ENCODE measurements at regions not wholly inside any gene's neighbourhood (a gene's known extent, or its start where the extent isn't known, plus 50 kb on each side); places are given as distances from the start of the nearest gene placed in this dataset.

DNA sequence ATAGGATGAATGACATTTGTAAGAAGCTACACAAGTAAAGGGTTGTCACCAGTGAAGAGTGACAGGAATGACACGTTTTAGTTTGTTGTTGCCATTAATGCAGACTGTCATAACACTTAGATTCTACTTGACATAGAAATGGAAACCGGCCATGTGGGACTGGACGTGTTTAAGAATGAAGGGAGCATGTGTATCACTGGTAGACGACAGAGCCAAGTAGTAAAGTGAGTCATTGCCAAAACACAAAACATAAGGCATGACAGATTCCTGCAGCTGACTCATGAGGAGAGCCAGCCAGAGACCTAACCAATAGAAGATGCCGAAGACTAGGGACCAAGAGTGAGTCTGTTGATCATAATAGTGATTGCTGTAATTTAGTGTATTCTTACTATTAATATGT lies 106.2 kb upstream of the PLAAT1 start:
- TF ChIP-seq, protein P1, sequence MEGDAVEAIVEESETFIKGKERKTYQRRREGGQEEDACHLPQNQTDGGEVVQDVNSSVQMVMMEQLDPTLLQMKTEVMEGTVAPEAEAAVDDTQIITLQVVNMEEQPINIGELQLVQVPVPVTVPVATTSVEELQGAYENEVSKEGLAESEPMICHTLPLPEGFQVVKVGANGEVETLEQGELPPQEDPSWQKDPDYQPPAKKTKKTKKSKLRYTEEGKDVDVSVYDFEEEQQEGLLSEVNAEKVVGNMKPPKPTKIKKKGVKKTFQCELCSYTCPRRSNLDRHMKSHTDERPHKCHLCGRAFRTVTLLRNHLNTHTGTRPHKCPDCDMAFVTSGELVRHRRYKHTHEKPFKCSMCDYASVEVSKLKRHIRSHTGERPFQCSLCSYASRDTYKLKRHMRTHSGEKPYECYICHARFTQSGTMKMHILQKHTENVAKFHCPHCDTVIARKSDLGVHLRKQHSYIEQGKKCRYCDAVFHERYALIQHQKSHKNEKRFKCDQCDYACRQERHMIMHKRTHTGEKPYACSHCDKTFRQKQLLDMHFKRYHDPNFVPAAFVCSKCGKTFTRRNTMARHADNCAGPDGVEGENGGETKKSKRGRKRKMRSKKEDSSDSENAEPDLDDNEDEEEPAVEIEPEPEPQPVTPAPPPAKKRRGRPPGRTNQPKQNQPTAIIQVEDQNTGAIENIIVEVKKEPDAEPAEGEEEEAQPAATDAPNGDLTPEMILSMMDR (IDR thresholded peaks at IDR 0.05), result no peak
- TF ChIP-seq POLR2A (IDR thresholded peaks at IDR 0.05), result no peak
